ENCODE measurements at regions not wholly inside any gene's neighbourhood (a gene's known extent, or its start where the extent isn't known, plus 50 kb on each side); places are given as distances from the start of the nearest gene placed in this dataset.
"Not testable (repeated sequence)": the region's sequence is repeated elsewhere in the genome, so short reads cannot be mapped to it uniquely, and the experiment has no call there.

- H3K27me3 Mint-ChIP-seq (ENCODE audit: low read depth), result no peaks in the 10 kb centered on the region
- H3K9me3 Mint-ChIP-seq, result no peaks in the 10 kb centered on the region
- no peaks in the 10 kb centered on the region for H3K36me3 Mint-ChIP-seq (ENCODE audit: low read depth)
- no peak overlapping the region for H3K27ac Mint-ChIP-seq
- no peak overlapping the region for H3K4me3 Mint-ChIP-seq
- H3K4me1 Mint-ChIP-seq (ENCODE audit: low read depth), result no peaks in the 10 kb centered on the region
Observed at GRCh38 chrX:40834225-40834624, 98.9 kb upstream of the MED14 start.

DNA sequence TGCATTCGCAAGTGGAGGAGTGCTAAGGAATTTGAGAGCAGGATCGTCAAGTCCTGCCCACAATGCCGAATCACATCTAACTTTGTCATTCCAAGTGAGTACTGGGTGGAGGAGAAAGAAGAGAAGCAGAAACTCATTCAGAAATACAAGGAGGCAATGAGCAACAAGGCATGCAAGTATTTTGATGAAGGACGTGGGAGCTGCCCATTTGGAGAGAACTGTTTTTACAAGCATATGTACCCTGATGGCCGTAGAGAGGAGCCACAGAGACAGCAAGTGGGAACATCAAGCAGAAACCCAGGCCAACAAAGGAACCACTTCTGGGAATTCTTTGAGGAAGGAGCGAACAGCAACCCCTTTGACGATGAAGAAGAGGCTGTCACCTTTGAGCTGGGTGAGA is 100.2 kb upstream of the MED14 start:
- Mint-ChIP-seq H3K4me3 (no peak overlapping the region), H3K27me3 (ENCODE audit: low read depth) (no peaks in the 10 kb centered on the region), H3K9me3 (no peaks in the 10 kb centered on the region), H3K36me3 (ENCODE audit: low read depth) (no peaks in the 10 kb centered on the region), H3K4me1 (ENCODE audit: low read depth) (no peaks in the 10 kb centered on the region), H3K27ac (no peak overlapping the region)

DNA sequence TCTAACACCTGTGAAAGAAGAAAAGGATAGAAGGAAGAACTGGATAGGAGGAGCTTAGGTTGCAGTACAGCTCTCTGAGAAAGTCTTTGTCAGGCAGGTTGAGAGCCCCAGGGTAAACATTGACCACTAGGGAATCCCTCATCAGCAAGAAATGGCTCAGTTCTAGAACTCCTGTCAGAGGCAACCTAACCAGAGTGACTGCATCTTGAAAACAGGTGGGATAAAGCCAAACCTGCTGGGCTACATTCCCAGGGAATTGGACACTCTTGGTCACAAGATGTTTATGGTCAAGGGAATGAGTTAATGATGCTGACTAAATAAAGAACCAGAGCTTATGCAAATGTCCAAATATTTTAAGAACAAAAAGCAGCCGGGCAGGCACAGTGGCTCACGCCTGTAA is 108.3 kb upstream of the MED14 start:
- Mint-ChIP-seq H3K9me3 (peaks cover 15% of the 10 kb centered on the region), H3K27me3 (ENCODE audit: low read depth) (no peaks in the 10 kb centered on the region), H3K36me3 (ENCODE audit: low read depth) (peaks cover 2% of the 10 kb centered on the region), H3K27ac (no peak overlapping the region), H3K4me3 (no peak overlapping the region), H3K4me1 (ENCODE audit: low read depth) (no peaks in the 10 kb centered on the region)

DNA sequence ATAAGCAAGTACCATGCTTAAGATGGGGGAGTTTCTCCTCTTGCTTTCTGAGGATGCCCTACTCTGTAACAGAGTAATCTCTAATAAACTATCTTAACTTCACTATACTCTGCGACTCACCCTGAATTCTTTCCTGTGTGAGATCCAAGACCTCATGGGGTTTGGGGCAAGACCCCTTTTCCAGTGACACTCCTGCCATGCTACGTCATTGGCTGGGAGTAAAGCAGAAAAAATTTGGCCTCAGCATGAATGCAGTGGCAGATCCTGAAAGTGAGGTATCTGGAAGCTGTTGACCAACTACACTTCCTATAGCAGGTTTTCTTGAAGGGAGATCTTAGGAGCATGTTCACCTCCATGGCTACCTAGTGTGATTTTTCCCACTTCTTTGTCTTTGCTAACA is 109.1 kb upstream of the MED14 start:
- Mint-ChIP-seq H3K4me1 (ENCODE audit: low read depth) (no peaks in the 10 kb centered on the region), H3K36me3 (ENCODE audit: low read depth) (peaks cover 2% of the 10 kb centered on the region), H3K9me3 (peaks cover 15% of the 10 kb centered on the region), H3K27me3 (ENCODE audit: low read depth) (no peaks in the 10 kb centered on the region), H3K27ac (no peak overlapping the region), H3K4me3 (no peak overlapping the region)

DNA sequence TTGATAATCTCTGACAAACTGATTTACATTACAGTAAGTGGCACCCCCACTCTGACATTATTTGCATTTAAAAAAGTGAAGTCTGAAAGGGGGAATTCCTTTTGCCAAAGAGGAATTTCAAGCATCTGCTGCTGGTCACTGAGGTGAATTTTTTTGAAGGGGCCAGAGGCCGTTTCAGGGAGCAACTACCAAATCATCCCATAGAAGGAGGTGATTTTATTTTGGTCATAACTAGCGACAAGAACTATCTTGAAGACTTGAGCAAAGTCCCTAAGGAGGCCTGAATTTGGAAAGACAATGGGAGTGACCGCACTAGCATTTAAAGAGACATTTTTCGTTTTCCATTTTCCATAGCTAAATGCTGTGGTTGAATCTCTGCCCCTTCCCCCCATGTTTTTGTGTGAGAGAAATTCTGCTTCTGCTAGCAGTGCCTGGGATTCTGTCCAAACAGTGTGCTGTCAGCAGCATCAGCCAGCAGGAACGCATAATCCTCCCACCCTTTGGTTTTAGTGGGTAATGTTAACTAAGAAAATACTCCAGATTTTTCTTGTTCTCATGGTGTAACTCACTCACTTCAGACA is 110.1 kb upstream of the MED14 start:
- Mint-ChIP-seq H3K36me3 (ENCODE audit: low read depth) (peaks cover 2% of the 10 kb centered on the region), H3K27me3 (ENCODE audit: low read depth) (no peaks in the 10 kb centered on the region), H3K4me1 (ENCODE audit: low read depth) (no peaks in the 10 kb centered on the region), H3K4me3 (no peak overlapping the region), H3K27ac (no peak overlapping the region), H3K9me3 (peaks cover 15% of the 10 kb centered on the region)

- no peak overlapping the region for H3K27ac Mint-ChIP-seq
- H3K9me3 Mint-ChIP-seq, result no peaks in the 10 kb centered on the region
- no peak overlapping the region for H3K4me3 Mint-ChIP-seq
- H3K27me3 Mint-ChIP-seq (ENCODE audit: low read depth), result no peaks in the 10 kb centered on the region
- H3K4me1 Mint-ChIP-seq (ENCODE audit: low read depth), result no peaks in the 10 kb centered on the region
- no peaks in the 10 kb centered on the region for H3K36me3 Mint-ChIP-seq (ENCODE audit: low read depth)
Observed at GRCh38 chrX:40849906-40850823, 114.8 kb upstream of the MED14 start.

GRCh38 chrX:40852586-40852985 is 117.2 kb upstream of the MED14 start:
- Mint-ChIP-seq H3K9me3 (no peaks in the 10 kb centered on the region), H3K27ac (no peak overlapping the region), H3K36me3 (ENCODE audit: low read depth) (no peaks in the 10 kb centered on the region), H3K4me1 (ENCODE audit: low read depth) (no peaks in the 10 kb centered on the region), H3K27me3 (ENCODE audit: low read depth) (no peaks in the 10 kb centered on the region), H3K4me3 (no peak overlapping the region)

DNA sequence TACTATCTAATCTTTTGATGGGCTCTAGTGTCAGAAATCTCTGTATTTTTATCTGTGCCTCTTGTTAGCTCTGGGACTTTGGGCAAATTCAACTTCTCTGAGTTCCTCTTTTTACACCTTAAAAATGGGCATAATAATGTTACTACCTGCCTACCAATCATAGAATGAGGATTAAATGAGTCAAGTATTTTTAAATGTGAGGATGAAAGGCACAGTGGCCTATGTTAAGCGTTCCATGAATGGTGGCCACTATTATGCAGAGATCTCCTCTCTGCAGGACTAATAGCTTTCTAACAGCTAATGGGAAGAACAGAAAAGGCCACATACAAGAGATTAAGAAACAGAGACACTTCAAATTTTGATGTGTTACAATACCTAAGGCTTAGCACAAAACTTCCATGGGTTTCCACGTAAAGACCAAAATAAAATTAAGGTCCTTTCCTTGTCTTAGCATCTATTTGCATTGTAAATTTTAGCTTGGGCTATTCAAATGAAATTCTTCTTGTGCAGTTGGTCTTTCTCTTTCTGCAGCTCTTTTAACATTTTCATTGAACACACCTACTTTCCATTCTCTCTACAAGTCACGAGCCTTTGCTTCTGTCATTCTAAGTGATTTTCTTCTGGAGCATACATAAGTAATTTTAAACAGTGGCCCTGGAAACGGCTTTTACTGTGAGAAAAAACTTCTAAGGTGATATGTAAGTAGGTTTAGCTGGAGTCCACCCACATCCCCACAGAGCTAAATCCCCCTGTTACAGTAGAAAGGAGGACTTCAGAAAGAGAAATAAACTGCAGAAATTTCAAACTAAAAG is 117.9 kb upstream of the MED14 start:
- Mint-ChIP-seq H3K4me1 (ENCODE audit: low read depth) (no peaks in the 10 kb centered on the region), H3K9me3 (no peaks in the 10 kb centered on the region), H3K27ac (no peak overlapping the region), H3K4me3 (no peak overlapping the region), H3K36me3 (ENCODE audit: low read depth) (no peaks in the 10 kb centered on the region), H3K27me3 (ENCODE audit: low read depth) (no peaks in the 10 kb centered on the region)

GRCh38 chrX:40853816-40854123 is 118.4 kb upstream of the MED14 start:
- Mint-ChIP-seq H3K9me3 (no peaks in the 10 kb centered on the region), H3K4me1 (ENCODE audit: low read depth) (no peaks in the 10 kb centered on the region), H3K27ac (no peak overlapping the region), H3K36me3 (ENCODE audit: low read depth) (no peaks in the 10 kb centered on the region), H3K27me3 (ENCODE audit: low read depth) (no peaks in the 10 kb centered on the region), H3K4me3 (no peak overlapping the region)

DNA sequence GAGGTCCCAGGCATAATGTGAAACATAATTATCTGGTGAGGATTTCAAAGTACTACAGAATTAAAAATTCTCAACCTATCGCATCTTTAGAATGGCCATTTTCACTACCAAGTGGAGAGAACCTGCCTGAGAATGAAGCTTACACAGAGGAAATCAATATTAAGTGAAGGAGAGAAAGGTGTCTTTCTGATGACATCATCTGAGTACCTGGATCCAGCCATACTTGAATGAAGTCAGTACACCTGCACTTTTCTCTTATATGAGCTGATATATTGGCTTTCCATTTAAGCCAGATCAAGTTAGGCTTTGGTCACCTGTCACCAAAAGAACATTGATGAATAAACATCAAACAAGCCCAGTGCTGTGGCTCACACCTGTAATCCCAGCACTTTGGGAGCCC is 118.9 kb upstream of the MED14 start:
- Mint-ChIP-seq H3K36me3 (ENCODE audit: low read depth) (no peaks in the 10 kb centered on the region), H3K27me3 (ENCODE audit: low read depth) (no peaks in the 10 kb centered on the region), H3K4me1 (ENCODE audit: low read depth) (no peaks in the 10 kb centered on the region), H3K9me3 (no peaks in the 10 kb centered on the region), H3K27ac (no peak overlapping the region), H3K4me3 (no peak overlapping the region)

GRCh38 chrX:40855411-40855810 is 120.1 kb upstream of the MED14 start:
- no peaks in the 10 kb centered on the region for H3K4me1 Mint-ChIP-seq (ENCODE audit: low read depth)
- no peak overlapping the region for H3K4me3 Mint-ChIP-seq
- no peaks in the 10 kb centered on the region for H3K27me3 Mint-ChIP-seq (ENCODE audit: low read depth)
- H3K9me3 Mint-ChIP-seq, result no peaks in the 10 kb centered on the region
- H3K36me3 Mint-ChIP-seq (ENCODE audit: low read depth), result no peaks in the 10 kb centered on the region
- H3K27ac Mint-ChIP-seq, result no peak overlapping the region

- Mint-ChIP-seq H3K4me1 (ENCODE audit: low read depth) (no peaks in the 10 kb centered on the region), H3K9me3 (no peaks in the 10 kb centered on the region), H3K4me3 (no peak overlapping the region), H3K27me3 (ENCODE audit: low read depth) (no peaks in the 10 kb centered on the region), H3K36me3 (ENCODE audit: low read depth) (no peaks in the 10 kb centered on the region), H3K27ac (no peak overlapping the region)
Observed at GRCh38 chrX:40855932-40856515, 120.7 kb upstream of the MED14 start.

GRCh38 chrX:40861952-40862554 is 126.7 kb upstream of the MED14 start:
- not testable (repeated sequence) for H3K4me3 Mint-ChIP-seq; H3K9me3 Mint-ChIP-seq; H3K4me1 Mint-ChIP-seq (ENCODE audit: low read depth); H3K27me3 Mint-ChIP-seq (ENCODE audit: low read depth); H3K27ac Mint-ChIP-seq; H3K36me3 Mint-ChIP-seq (ENCODE audit: low read depth)

GRCh38 chrX:40863260-40863659 is 127.9 kb upstream of the MED14 start:
- not testable (repeated sequence) for H3K27ac Mint-ChIP-seq; H3K4me1 Mint-ChIP-seq (ENCODE audit: low read depth); H3K27me3 Mint-ChIP-seq (ENCODE audit: low read depth); H3K36me3 Mint-ChIP-seq (ENCODE audit: low read depth); H3K9me3 Mint-ChIP-seq; H3K4me3 Mint-ChIP-seq

All from T-helper 1 cell treated with Interleukin-12 subunit alpha and Interleukin-12 subunit beta and Interleukin-4 antibody, amounts not matched to agents 30 μg/mL and 1 μg/mL, for 36 hours (primary cell).